Fibroblast of the aortic adventitia (primary cell): ENCODE measurements at regions not wholly inside any gene's neighbourhood (a gene's known extent, or its start where the extent isn't known, plus 50 kb on each side); places are given as distances from the start of the nearest gene placed in this dataset.
A peak's percentile ranks its signal among the peaks of the same experiment; 100 is the strongest.
"Not testable (repeated sequence)": the region's sequence is repeated elsewhere in the genome, so short reads cannot be mapped to it uniquely, and the experiment has no call there.

Source experiments
- DNase-seq: peaks from one replicate; pipeline ENCODE4 v3.0.0-alpha.2; 2010; ENCODE audit warnings: low read depth
- H3K4me3 ChIP-seq: 2 replicates; pipeline ENCODE4 v1.5.1; 2011; ENCODE audit warnings: low read depth, mild to moderate bottlenecking, control low read depth, low read length, moderate library complexity
- TF ChIP-seq, protein P1 (sequence below): IDR thresholded peaks from 2 replicates; pipeline ENCODE4 v1.5.1; 2011; ENCODE audit warnings: mild to moderate bottlenecking, low read length, control low read depth, inconsistent platforms; ENCODE audit not compliant: insufficient read depth

DNA sequence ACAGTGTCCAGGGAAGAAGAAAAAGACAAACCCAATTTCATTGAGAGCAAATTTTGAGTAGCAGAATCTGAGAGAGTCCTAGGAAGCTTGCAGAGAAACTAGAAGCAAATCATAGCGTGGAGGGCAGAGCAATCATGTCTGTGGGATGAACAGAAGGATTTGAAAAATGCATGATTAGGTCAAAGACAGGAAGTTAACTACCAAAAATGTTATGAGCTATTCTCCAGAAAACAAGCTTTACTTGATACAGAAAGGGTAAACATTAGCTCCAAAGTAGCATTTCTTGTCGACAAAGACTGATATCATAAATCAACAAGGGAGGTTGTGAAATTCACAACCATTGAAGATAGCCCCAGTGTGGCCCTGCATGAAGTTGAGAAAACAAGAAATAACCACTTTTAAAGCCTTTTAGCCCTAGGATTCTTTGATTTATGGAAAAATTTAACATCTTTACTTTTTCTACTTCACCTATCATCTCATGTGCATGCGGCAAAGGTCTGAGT, 97.7 kb upstream of the MEGF10 start:
- no peak for DNase-seq
- no peak overlapping the region for H3K4me3 ChIP-seq
- TF ChIP-seq, protein P1, sequence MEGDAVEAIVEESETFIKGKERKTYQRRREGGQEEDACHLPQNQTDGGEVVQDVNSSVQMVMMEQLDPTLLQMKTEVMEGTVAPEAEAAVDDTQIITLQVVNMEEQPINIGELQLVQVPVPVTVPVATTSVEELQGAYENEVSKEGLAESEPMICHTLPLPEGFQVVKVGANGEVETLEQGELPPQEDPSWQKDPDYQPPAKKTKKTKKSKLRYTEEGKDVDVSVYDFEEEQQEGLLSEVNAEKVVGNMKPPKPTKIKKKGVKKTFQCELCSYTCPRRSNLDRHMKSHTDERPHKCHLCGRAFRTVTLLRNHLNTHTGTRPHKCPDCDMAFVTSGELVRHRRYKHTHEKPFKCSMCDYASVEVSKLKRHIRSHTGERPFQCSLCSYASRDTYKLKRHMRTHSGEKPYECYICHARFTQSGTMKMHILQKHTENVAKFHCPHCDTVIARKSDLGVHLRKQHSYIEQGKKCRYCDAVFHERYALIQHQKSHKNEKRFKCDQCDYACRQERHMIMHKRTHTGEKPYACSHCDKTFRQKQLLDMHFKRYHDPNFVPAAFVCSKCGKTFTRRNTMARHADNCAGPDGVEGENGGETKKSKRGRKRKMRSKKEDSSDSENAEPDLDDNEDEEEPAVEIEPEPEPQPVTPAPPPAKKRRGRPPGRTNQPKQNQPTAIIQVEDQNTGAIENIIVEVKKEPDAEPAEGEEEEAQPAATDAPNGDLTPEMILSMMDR, result no peak

DNA sequence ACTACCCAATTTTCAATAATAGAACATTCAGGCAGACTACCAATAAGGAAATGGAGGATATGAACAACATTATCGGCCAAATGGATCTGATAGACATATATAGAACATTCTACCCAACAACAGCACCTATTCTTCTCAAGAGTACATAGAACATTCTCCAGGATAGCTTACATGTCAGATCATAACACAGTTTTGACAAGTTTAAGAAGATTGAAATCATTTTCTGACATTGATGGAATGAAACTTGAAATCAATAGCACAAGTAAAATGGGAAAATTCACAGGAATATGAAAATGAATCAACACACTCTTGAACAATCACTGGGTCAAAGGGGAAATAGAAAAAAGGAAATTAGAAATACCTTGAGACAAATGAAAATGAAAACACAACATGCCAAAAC, 94.6 kb upstream of the MEGF10 start:
- DNase-seq, result no peak
- no peak overlapping the region for H3K4me3 ChIP-seq
- TF ChIP-seq, protein P1, result no peak

DNA sequence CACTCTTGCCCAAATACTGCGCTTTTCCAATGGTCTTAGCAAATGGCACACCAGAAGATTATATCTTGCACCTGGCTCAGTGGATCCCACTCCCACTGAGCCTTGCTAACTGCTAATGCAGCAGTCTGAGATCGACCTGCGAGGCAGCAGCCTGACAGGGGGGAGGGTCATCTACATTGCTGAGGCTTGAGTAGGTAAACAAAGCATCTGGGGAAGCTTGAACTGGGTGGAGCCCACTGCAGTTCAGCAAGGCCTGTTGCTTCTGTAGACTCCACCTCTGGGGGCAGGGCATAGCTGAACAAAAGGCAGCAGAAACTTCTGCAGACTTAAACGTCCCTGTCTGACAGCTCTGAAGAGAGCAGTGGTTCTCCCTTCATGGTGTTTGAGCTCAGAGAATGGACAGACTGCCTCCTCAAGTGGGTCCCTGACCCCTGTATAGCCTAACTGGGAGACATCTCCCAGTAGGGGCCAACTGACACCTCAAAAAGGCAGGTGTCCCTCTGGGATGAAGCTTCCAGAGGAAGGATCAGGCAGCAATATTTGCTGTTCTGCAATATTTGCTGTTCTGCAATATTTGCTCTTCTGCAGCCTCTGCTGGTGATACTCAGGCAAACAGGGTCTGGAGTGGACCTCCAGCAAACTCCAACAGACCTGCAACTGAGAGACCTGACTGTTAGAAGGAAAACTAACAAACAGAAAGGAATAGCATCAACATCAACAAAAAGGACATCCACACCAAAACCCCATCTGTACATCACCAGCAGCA, 93.0 kb upstream of the MEGF10 start:
- H3K4me3 ChIP-seq, DNase-seq: not testable (repeated sequence)

DNA sequence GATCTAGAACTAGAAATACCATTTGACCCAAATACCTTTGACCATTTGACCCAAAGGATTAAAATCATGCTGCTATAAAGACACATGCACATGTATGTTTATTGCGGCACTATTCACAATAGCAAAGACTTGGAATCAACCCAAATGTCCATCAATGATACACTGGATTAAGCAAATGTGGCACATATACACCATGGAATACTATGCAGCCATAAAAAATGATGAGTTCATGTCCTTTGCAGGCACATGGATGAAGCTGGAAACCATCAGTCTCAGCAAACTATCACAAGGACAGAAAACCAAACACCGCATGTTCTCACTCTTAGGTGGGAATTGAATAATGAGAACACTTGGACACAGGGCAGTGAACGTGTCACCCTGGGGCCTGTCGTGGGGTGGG, 87.9 kb upstream of the MEGF10 start:
- not testable (repeated sequence) for DNase-seq, H3K4me3 ChIP-seq

DNA sequence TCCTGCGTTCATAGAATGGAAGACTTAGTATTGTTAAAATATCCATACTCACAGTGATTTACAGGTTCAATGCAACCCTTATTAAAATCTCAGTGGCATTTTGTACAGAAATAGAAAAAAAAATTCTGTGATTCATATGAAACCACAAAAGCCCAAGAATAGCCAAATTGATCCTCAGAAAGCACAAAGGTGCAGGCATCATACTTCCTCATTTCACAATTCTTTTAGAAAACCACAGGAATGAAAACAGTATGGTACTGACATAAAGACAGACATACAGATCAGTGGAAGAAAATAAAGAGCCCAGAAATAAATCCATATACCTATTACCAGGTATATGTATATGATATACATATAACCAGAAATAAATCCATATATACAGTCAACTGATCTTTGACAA, 86.8 kb upstream of the MEGF10 start:
- no peak overlapping the region for H3K4me3 ChIP-seq
- TF ChIP-seq, protein P1, result no peak
- peak; percentile 71 for DNase-seq

DNA sequence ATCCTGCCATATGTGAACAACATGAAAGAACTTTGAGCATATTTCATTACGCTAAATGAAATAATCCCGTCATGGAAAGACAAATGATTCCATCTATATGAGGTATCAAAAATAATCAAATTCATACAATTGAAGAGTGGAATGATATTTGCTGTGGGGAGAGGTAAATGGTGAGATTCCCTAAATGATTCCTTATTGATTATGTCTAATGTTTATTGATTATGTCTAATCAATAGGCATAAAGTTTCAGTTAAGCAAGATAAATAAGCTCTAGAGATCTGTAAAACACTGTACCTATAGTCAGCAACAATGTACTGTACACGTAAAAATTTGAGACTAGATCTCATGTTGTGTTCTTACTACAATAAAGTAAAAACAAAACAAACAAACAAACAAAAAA, 85.4 kb upstream of the MEGF10 start:
- TF ChIP-seq, protein P1, result no peak
- no peak for DNase-seq
- H3K4me3 ChIP-seq, result no peak overlapping the region

DNA sequence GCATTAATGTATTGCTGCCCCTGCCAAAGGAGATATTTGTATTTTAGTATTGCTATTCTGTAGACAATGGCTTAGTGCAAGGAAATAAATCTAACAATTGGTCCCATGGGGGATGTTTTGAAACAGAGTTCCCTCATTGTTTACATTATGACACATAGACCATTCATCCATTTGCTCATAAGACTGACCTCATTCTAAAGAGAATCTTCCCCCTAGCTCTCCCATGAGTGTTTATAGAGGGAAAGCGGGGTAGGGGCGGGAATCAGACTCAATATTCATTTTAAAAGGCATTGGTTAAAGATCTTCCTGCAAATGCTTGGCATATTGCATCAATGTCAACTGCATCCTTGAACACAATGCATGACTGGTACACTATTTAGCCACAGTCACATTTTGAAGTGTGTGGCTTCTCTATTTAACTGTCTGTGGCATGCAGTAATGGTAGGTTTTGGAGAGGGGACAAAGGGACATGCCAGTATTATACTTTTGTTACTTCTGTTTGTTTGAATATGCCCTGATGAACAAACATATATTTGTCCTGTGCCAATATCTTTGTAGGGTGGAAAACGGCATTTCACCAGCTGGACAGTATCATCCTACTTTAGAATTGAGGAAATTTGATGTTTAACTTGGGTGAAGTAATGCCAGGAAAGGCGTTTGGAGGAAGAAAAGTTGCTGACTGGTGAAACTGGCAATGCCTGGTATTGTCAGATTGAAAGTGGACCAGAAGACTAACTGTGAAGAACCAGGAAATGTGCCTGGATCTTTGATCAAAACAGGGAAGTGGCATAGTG, 84.1 kb upstream of the MEGF10 start:
- no peak overlapping the region for H3K4me3 ChIP-seq
- TF ChIP-seq, protein P1, result no peak
- DNase-seq, result peak; percentile 95
